HCT116 (cell line): ENCODE measurements at regions not wholly inside any gene's neighbourhood (a gene's known extent, or its start where the extent isn't known, plus 50 kb on each side); places are given as distances from the start of the nearest gene placed in this dataset.

Source experiments
- ATAC-seq: fragments of 200-7000 bp; cut with Tn5 transposase; 2 replicates; pipeline ENCODE4 v1.9.1; 2020; ENCODE audit warnings: mild to moderate bottlenecking, moderate library complexity
- BruUV-seq: library from RNA; stranded (reverse); fragments of 400-500 nt; replicated peaks from 2 replicates; lab custom pipeline; 2021; lab: Mats Ljungman, UMichigan
- CTCF ChIA-PET: fragments of 300-600 bp; sonication (Branson Sonifier 250); formaldehyde crosslinking; loops from one replicate; lab custom pipeline; 2021; ENCODE audit warnings: antibody characterized with exemption; lab: Charles Lee
- POLR2A ChIA-PET: fragments of 300-600, 350-600 bp; sonication (Branson Sonifier 250); formaldehyde crosslinking; loops from one replicate; lab custom pipeline; 2021; ENCODE audit warnings: antibody characterized with exemption; lab: Charles Lee
- RAD21 ChIA-PET, 2 experiments: fragments of 300-600 bp; sonication (Branson Sonifier 250); formaldehyde crosslinking; loops; one replicate each; lab custom pipeline; 2023; ENCODE audit warnings: low total read pairs in 2 of 2; ENCODE audit not compliant: uncharacterized antibody in 2 of 2, unreplicated experiment in 2 of 2, low non-redundant PET in 1 of 2; lab: Charles Lee
- DNase-seq: peaks from one replicate; pipeline ENCODE4 v3.0.0-alpha.2; 2010; ENCODE audit warnings: low read depth, low spot score
- H2AFZ ChIP-seq: fragments of 200-600 bp; shearing (Covaris generic), sonication (generic); 2 replicates; pipeline ENCODE4 v1.6.1; 2017; ENCODE audit warnings: low read depth, mixed run types, mixed read lengths, antibody characterized with exemption, low read length; ENCODE audit not compliant: poor library complexity, severe bottlenecking
- H3K27ac ChIP-seq: 2 replicates; pipeline ENCODE4 v1.5.1; 2012; ENCODE audit warnings: low read depth, low read length
- H3K27me3 ChIP-seq: fragments of 200-600 bp; sonication (generic); 2 replicates; pipeline ENCODE4 v1.6.1; 2016; ENCODE audit warnings: mixed run types, low read length, mixed read lengths; ENCODE audit not compliant: insufficient read depth
- H3K36me3 ChIP-seq, 2 experiments: fragments of 200-500 bp in 1 of 2; fragments of 200-600 bp in 1 of 2; sonication (Bioruptor generic) in 1 of 2; sonication (generic) in 1 of 2; 2 replicates each; pipeline versions ENCODE4 v1.5.1 to v1.6.1; 2014 to 2016; ENCODE audit warnings: low read length in 2 of 2, inconsistent platforms in 1 of 2, mixed read lengths in 1 of 2, mixed run types in 1 of 2; ENCODE audit not compliant: insufficient read depth in 2 of 2, control insufficient read depth in 1 of 2
- H3K4me1 ChIP-seq, 2 experiments: fragments of 200-600 bp in 1 of 2; sonication (generic) in 1 of 2; 2 replicates each; pipeline versions ENCODE4 v1.5.1 to v1.6.1; 2012 to 2017; ENCODE audit warnings: low read length in 2 of 2, inconsistent platforms in 1 of 2, mild to moderate bottlenecking in 1 of 2, mixed read lengths in 1 of 2, mixed run types in 1 of 2, moderate library complexity in 1 of 2; ENCODE audit not compliant: insufficient read depth in 2 of 2, control insufficient read depth in 1 of 2
- H3K4me2 ChIP-seq: fragments of 200-600 bp; sonication (generic); 2 replicates; pipeline ENCODE4 v1.6.1; 2017; ENCODE audit warnings: mixed run types, low read length, mixed read lengths
- H3K4me3 ChIP-seq, 2 experiments: fragments of 200-600 bp in 1 of 2; sonication (generic) in 1 of 2; replicated peaks in 1 of 2; 2 replicates each; pipeline ENCODE4 v1.5.1; 2011 to 2016; ENCODE audit warnings: low read length in 2 of 2, control low read depth in 1 of 2, low read depth in 1 of 2, mild to moderate bottlenecking in 1 of 2, mixed read lengths in 1 of 2, mixed run types in 1 of 2
- H3K79me2 ChIP-seq: fragments of 200-600 bp; sonication (generic); 2 replicates; pipeline ENCODE4 v1.6.1; 2017; ENCODE audit warnings: mild to moderate bottlenecking, mixed run types, low read length, moderate library complexity, mixed read lengths; ENCODE audit not compliant: insufficient read depth
- H3K9ac ChIP-seq: fragments of 200-600 bp; sonication (generic); 2 replicates; pipeline ENCODE4 v1.6.1; 2016; ENCODE audit warnings: low read length, mixed read lengths
- H3K9me2 ChIP-seq: fragments of 200-600 bp; sonication (generic), shearing (Covaris generic); 2 replicates; pipeline ENCODE4 v1.6.1; 2017; ENCODE audit warnings: mixed run types, mild to moderate bottlenecking, moderate library complexity; ENCODE audit not compliant: insufficient read depth
- H3K9me3 ChIP-seq, 2 experiments: fragments of 200-500 bp in 1 of 2; fragments of 200-600 bp in 1 of 2; sonication (Bioruptor generic) in 1 of 2; sonication (generic) in 1 of 2; 2 replicates each; pipeline ENCODE4 v1.6.1; 2014 to 2017; ENCODE audit warnings: low read length in 2 of 2, mixed read lengths in 2 of 2, inconsistent platforms in 1 of 2, low read depth in 1 of 2, mild to moderate bottlenecking in 1 of 2, mixed run types in 1 of 2, moderate library complexity in 1 of 2; ENCODE audit not compliant: control insufficient read depth in 1 of 2, insufficient read depth in 1 of 2
- H4K20me1 ChIP-seq: fragments of 200-600 bp; sonication (generic), shearing (Covaris generic); 2 replicates; pipeline ENCODE4 v1.6.1; 2017; ENCODE audit warnings: mixed run types, mild to moderate bottlenecking, moderate library complexity; ENCODE audit not compliant: insufficient read depth
- CBX3 ChIP-seq: IDR thresholded peaks from 2 replicates; pipeline ENCODE4 v1.6.1; 2012; ENCODE audit warnings: low read depth
- EGR1 ChIP-seq: IDR thresholded peaks from 2 replicates; pipeline ENCODE4 v1.6.1; 2012; ENCODE audit warnings: low read depth
- EZH2 ChIP-seq: fragments of 200-600 bp; sonication (generic); IDR thresholded peaks from 2 replicates; pipeline ENCODE4 v1.6.1; 2017; ENCODE audit warnings: antibody characterized with exemption, mixed run types
- FOSL1 ChIP-seq: IDR thresholded peaks from 2 replicates; pipeline ENCODE4 v1.6.1; 2012; ENCODE audit warnings: low read depth
- JUND ChIP-seq: IDR thresholded peaks from 2 replicates; pipeline ENCODE4 v1.6.1; 2012
- POLR2A ChIP-seq: IDR thresholded peaks from 2 replicates; pipeline ENCODE4 v1.7.0; 2011; ENCODE audit warnings: borderline replicate concordance; ENCODE audit not compliant: insufficient read depth, insufficient read length; ENCODE audit errors: extremely low read depth
- POLR2AphosphoS5 ChIP-seq: IDR thresholded peaks from 2 replicates; pipeline ENCODE4 v1.6.1; 2011; ENCODE audit warnings: mild to moderate bottlenecking, low read depth, low read length, moderate library complexity
- RAD21 ChIP-seq: IDR thresholded peaks from 2 replicates; pipeline ENCODE4 v1.6.1; 2012; ENCODE audit warnings: low read depth, mild to moderate bottlenecking
- SIN3A ChIP-seq: IDR thresholded peaks from 2 replicates; pipeline ENCODE4 v1.6.1; 2012; ENCODE audit warnings: low read depth
- SRF ChIP-seq: IDR thresholded peaks from 2 replicates; pipeline ENCODE4 v1.6.1; 2012; ENCODE audit warnings: low read depth
- TCF7L2 ChIP-seq: IDR thresholded peaks from 2 replicates; pipeline ENCODE4 v1.7.0; 2011; ENCODE audit warnings: borderline replicate concordance, inconsistent platforms; ENCODE audit not compliant: insufficient read depth, insufficient read length; ENCODE audit errors: extremely low read depth
- YY1 ChIP-seq: IDR thresholded peaks from 2 replicates; pipeline ENCODE4 v1.6.1; 2011; ENCODE audit warnings: low read length, low read depth, moderate library complexity, mild to moderate bottlenecking; ENCODE audit not compliant: insufficient replicate concordance; ENCODE audit errors: extremely low read depth
- ZFX ChIP-seq: fragments of 450-650 bp; IDR thresholded peaks from 2 replicates; pipeline ENCODE4 v1.6.1; 2017
- ZNF274 ChIP-seq: fragments of 200-500 bp; sonication (Bioruptor generic); IDR thresholded peaks from 2 replicates; pipeline ENCODE4 v1.6.1; 2014; ENCODE audit warnings: mild to moderate bottlenecking, low read depth, low read length, inconsistent platforms
- intact Hi-C: fragments of 100-400 bp; cut with micrococcal nuclease; formaldehyde crosslinking; loops from 2 replicates; pipeline ENCODE4 v1.10.0; 2022
- TF ChIP-seq, protein P1 (sequence below): IDR thresholded peaks from 2 replicates; pipeline ENCODE4 v1.6.1; 2012
- TF ChIP-seq, protein P2 (sequence below): IDR thresholded peaks from 2 replicates; pipeline ENCODE4 v1.6.1; 2012; ENCODE audit warnings: low read depth
- TF ChIP-seq, protein P3 (sequence below): IDR thresholded peaks from 2 replicates; pipeline ENCODE4 v1.6.1; 2011; ENCODE audit warnings: mild to moderate bottlenecking, low read length, moderate library complexity; ENCODE audit not compliant: insufficient replicate concordance; ENCODE audit errors: extremely low read depth
- TF ChIP-seq, protein P4 (sequence below), 3 experiments: fragments of 200-600 bp in 1 of 3; sonication (generic) in 1 of 3; IDR thresholded peaks in 2 of 3; conservative IDR thresholded peaks in 1 of 3; 2 replicates each; pipeline ENCODE4 v1.5.1; 2012 to 2017; ENCODE audit warnings: low read depth in 2 of 3, low read length in 2 of 3, antibody characterized with exemption in 1 of 3, borderline replicate concordance in 1 of 3, control low read depth in 1 of 3, mild to moderate bottlenecking in 1 of 3, mixed read lengths in 1 of 3, mixed run types in 1 of 3, moderate library complexity in 1 of 3; ENCODE audit not compliant: insufficient read depth in 1 of 3
- TF ChIP-seq, protein P5 (sequence below): IDR thresholded peaks from 2 replicates; pipeline ENCODE4 v1.6.1; 2012

DNA sequence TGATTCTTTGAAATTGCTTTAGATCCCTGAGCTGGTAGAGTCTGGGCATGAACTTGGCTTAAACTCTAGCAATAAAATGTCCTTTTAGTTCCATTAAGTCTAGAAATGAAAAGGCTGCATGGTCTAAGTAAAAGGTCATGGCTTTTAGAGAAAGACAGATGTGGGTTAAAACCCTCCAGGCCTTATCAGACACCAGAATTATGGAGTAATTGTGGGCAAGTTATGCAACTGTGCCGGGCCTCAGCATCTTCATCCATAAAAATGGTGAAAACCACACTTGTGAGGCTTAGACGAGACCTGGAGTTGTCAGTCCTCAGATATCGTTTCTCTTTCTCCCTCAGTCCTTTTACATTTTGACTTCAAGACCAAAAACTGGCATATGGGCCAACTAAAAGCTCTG lies 597.9 kb upstream of the KIRREL3 start:
- intact Hi-C loops: no loop called here
- ChIA-PET CTCF (no interaction called here), POLR2A (no interaction called here), RAD21 (no interaction called here)
- Histone ChIP-seq H3K4me3 (no peak overlapping the region), H3K9ac (no peak overlapping the region), H3K9me3 (peaks cover 0 to 5% of the 10 kb centered on the region in 2 experiments; a peak in 2 of 4 replicates), H3K4me2 (no peak overlapping the region), H3K36me3 (no peaks in the 10 kb centered on the region), H3K4me1 (no peaks in the 10 kb centered on the region), H2AFZ (no peak overlapping the region), H3K9me2 (no peaks in the 10 kb centered on the region), H4K20me1 (no peaks in the 10 kb centered on the region), H3K79me2 (no peaks in the 10 kb centered on the region), H3K27me3 (no peaks in the 10 kb centered on the region), H3K27ac (no peak overlapping the region)
- ATAC-seq (no peak), DNase-seq (no peak)
- BruUV-seq: no TSS peak
- TF ChIP-seq, protein P1, sequence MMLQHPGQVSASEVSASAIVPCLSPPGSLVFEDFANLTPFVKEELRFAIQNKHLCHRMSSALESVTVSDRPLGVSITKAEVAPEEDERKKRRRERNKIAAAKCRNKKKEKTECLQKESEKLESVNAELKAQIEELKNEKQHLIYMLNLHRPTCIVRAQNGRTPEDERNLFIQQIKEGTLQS: no peak
- TF ChIP-seq, protein P2, sequence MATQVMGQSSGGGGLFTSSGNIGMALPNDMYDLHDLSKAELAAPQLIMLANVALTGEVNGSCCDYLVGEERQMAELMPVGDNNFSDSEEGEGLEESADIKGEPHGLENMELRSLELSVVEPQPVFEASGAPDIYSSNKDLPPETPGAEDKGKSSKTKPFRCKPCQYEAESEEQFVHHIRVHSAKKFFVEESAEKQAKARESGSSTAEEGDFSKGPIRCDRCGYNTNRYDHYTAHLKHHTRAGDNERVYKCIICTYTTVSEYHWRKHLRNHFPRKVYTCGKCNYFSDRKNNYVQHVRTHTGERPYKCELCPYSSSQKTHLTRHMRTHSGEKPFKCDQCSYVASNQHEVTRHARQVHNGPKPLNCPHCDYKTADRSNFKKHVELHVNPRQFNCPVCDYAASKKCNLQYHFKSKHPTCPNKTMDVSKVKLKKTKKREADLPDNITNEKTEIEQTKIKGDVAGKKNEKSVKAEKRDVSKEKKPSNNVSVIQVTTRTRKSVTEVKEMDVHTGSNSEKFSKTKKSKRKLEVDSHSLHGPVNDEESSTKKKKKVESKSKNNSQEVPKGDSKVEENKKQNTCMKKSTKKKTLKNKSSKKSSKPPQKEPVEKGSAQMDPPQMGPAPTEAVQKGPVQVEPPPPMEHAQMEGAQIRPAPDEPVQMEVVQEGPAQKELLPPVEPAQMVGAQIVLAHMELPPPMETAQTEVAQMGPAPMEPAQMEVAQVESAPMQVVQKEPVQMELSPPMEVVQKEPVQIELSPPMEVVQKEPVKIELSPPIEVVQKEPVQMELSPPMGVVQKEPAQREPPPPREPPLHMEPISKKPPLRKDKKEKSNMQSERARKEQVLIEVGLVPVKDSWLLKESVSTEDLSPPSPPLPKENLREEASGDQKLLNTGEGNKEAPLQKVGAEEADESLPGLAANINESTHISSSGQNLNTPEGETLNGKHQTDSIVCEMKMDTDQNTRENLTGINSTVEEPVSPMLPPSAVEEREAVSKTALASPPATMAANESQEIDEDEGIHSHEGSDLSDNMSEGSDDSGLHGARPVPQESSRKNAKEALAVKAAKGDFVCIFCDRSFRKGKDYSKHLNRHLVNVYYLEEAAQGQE: no peak
- TF ChIP-seq, protein P3, sequence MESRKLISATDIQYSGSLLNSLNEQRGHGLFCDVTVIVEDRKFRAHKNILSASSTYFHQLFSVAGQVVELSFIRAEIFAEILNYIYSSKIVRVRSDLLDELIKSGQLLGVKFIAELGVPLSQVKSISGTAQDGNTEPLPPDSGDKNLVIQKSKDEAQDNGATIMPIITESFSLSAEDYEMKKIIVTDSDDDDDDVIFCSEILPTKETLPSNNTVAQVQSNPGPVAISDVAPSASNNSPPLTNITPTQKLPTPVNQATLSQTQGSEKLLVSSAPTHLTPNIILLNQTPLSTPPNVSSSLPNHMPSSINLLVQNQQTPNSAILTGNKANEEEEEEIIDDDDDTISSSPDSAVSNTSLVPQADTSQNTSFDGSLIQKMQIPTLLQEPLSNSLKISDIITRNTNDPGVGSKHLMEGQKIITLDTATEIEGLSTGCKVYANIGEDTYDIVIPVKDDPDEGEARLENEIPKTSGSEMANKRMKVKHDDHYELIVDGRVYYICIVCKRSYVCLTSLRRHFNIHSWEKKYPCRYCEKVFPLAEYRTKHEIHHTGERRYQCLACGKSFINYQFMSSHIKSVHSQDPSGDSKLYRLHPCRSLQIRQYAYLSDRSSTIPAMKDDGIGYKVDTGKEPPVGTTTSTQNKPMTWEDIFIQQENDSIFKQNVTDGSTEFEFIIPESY: no peak
- TF ChIP-seq JUND: no peak
- TF ChIP-seq, protein P4, sequence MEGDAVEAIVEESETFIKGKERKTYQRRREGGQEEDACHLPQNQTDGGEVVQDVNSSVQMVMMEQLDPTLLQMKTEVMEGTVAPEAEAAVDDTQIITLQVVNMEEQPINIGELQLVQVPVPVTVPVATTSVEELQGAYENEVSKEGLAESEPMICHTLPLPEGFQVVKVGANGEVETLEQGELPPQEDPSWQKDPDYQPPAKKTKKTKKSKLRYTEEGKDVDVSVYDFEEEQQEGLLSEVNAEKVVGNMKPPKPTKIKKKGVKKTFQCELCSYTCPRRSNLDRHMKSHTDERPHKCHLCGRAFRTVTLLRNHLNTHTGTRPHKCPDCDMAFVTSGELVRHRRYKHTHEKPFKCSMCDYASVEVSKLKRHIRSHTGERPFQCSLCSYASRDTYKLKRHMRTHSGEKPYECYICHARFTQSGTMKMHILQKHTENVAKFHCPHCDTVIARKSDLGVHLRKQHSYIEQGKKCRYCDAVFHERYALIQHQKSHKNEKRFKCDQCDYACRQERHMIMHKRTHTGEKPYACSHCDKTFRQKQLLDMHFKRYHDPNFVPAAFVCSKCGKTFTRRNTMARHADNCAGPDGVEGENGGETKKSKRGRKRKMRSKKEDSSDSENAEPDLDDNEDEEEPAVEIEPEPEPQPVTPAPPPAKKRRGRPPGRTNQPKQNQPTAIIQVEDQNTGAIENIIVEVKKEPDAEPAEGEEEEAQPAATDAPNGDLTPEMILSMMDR (IDR thresholded peaks at IDR 0.05 in 2 of 3, conservative IDR thresholded peaks at IDR 0.05 in 1 of 3; ENCODE audit: borderline replicate concordance in 1 of 3, insufficient read depth in 1 of 3, low read depth in 2 of 3, low read length in 2 of 3): no peak
- no peak for TF ChIP-seq EZH2
- TF ChIP-seq, protein P5, sequence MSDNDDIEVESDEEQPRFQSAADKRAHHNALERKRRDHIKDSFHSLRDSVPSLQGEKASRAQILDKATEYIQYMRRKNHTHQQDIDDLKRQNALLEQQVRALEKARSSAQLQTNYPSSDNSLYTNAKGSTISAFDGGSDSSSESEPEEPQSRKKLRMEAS: no peak
- no peak for TF ChIP-seq ZNF274
- TF ChIP-seq ZFX: no peak
- no peak for TF ChIP-seq YY1
- TF ChIP-seq TCF7L2: no peak
- no peak for TF ChIP-seq CBX3
- TF ChIP-seq POLR2A: no peak
- no peak for TF ChIP-seq POLR2AphosphoS5
- TF ChIP-seq RAD21: no peak
- TF ChIP-seq FOSL1: no peak
- TF ChIP-seq SIN3A: no peak
- no peak for TF ChIP-seq EGR1
- TF ChIP-seq SRF: no peak
